Stomach (tissue), 4 donors: ENCODE measurements at regions not wholly inside any gene's neighbourhood (a gene's known extent, or its start where the extent isn't known, plus 50 kb on each side); places are given as distances from the start of the nearest gene placed in this dataset.

ENCODE experiments used
- CTCF ChIP-seq, 7 experiments: fragments of 450-650 bp in 4 of 7; fragments of 200-600 bp in 3 of 7; sonication (generic) in 3 of 7; IDR thresholded peaks; one replicate each; pipeline ENCODE4 v1.5.1; 2016 to 2019; ENCODE audit warnings: antibody characterized with exemption in 7 of 7, control low read depth in 2 of 7, mild to moderate bottlenecking in 1 of 7
- POLR2A ChIP-seq, 4 donors: fragments of 450-650 bp; IDR thresholded peaks; one replicate each; pipeline ENCODE4 v1.6.1; 2016; ENCODE audit warnings: antibody characterized with exemption in 4 of 4, control low read depth in 2 of 4, mild to moderate bottlenecking in 1 of 4, moderate library complexity in 1 of 4
- POLR2AphosphoS5 ChIP-seq, 3 donors: sonication (generic); formaldehyde crosslinking; IDR thresholded peaks; one replicate each; pipeline ENCODE4 v1.6.1; 2016; ENCODE audit warnings: antibody characterized with exemption in 3 of 3

GRCh38 chr20:1773816-1774215 lies 116.2 kb upstream of the SIRPG start:
- TF ChIP-seq CTCF (IDR thresholded peaks at IDR 0.05) (no peak), POLR2AphosphoS5 (IDR thresholded peaks at IDR 0.05) (no peak), POLR2A (IDR thresholded peaks at IDR 0.05) (no peak)
